HCT116 (cell line): ENCODE measurements at regions not wholly inside any gene's neighbourhood (a gene's known extent, or its start where the extent isn't known, plus 50 kb on each side); places are given as distances from the start of the nearest gene placed in this dataset.

ENCODE experiments used
- ATAC-seq: fragments of 200-7000 bp; cut with Tn5 transposase; 2 replicates; pipeline ENCODE4 v1.9.1; 2020; ENCODE audit warnings: mild to moderate bottlenecking, moderate library complexity
- BruUV-seq: library from RNA; stranded (reverse); fragments of 400-500 nt; replicated peaks from 2 replicates; lab custom pipeline; 2021; lab: Mats Ljungman, UMichigan
- CTCF ChIA-PET: fragments of 300-600 bp; sonication (Branson Sonifier 250); formaldehyde crosslinking; loops from one replicate; lab custom pipeline; 2021; ENCODE audit warnings: antibody characterized with exemption; lab: Charles Lee
- POLR2A ChIA-PET: fragments of 300-600, 350-600 bp; sonication (Branson Sonifier 250); formaldehyde crosslinking; loops from one replicate; lab custom pipeline; 2021; ENCODE audit warnings: antibody characterized with exemption; lab: Charles Lee
- RAD21 ChIA-PET, 2 experiments: fragments of 300-600 bp; sonication (Branson Sonifier 250); formaldehyde crosslinking; loops; one replicate each; lab custom pipeline; 2023; ENCODE audit warnings: low total read pairs in 2 of 2; ENCODE audit not compliant: uncharacterized antibody in 2 of 2, unreplicated experiment in 2 of 2, low non-redundant PET in 1 of 2; lab: Charles Lee
- DNase-seq: peaks from one replicate; pipeline ENCODE4 v3.0.0-alpha.2; 2010; ENCODE audit warnings: low read depth, low spot score
- H2AFZ ChIP-seq: fragments of 200-600 bp; shearing (Covaris generic), sonication (generic); 2 replicates; pipeline ENCODE4 v1.6.1; 2017; ENCODE audit warnings: low read depth, mixed run types, mixed read lengths, antibody characterized with exemption, low read length; ENCODE audit not compliant: poor library complexity, severe bottlenecking
- H3K27ac ChIP-seq: 2 replicates; pipeline ENCODE4 v1.5.1; 2012; ENCODE audit warnings: low read depth, low read length
- H3K27me3 ChIP-seq: fragments of 200-600 bp; sonication (generic); 2 replicates; pipeline ENCODE4 v1.6.1; 2016; ENCODE audit warnings: mixed run types, low read length, mixed read lengths; ENCODE audit not compliant: insufficient read depth
- H3K36me3 ChIP-seq, 2 experiments: fragments of 200-500 bp in 1 of 2; fragments of 200-600 bp in 1 of 2; sonication (Bioruptor generic) in 1 of 2; sonication (generic) in 1 of 2; 2 replicates each; pipeline versions ENCODE4 v1.5.1 to v1.6.1; 2014 to 2016; ENCODE audit warnings: low read length in 2 of 2, inconsistent platforms in 1 of 2, mixed read lengths in 1 of 2, mixed run types in 1 of 2; ENCODE audit not compliant: insufficient read depth in 2 of 2, control insufficient read depth in 1 of 2
- H3K4me1 ChIP-seq, 2 experiments: fragments of 200-600 bp in 1 of 2; sonication (generic) in 1 of 2; 2 replicates each; pipeline versions ENCODE4 v1.5.1 to v1.6.1; 2012 to 2017; ENCODE audit warnings: low read length in 2 of 2, inconsistent platforms in 1 of 2, mild to moderate bottlenecking in 1 of 2, mixed read lengths in 1 of 2, mixed run types in 1 of 2, moderate library complexity in 1 of 2; ENCODE audit not compliant: insufficient read depth in 2 of 2, control insufficient read depth in 1 of 2
- H3K4me2 ChIP-seq: fragments of 200-600 bp; sonication (generic); 2 replicates; pipeline ENCODE4 v1.6.1; 2017; ENCODE audit warnings: mixed run types, low read length, mixed read lengths
- H3K4me3 ChIP-seq, 2 experiments: fragments of 200-600 bp in 1 of 2; sonication (generic) in 1 of 2; replicated peaks in 1 of 2; 2 replicates each; pipeline ENCODE4 v1.5.1; 2011 to 2016; ENCODE audit warnings: low read length in 2 of 2, control low read depth in 1 of 2, low read depth in 1 of 2, mild to moderate bottlenecking in 1 of 2, mixed read lengths in 1 of 2, mixed run types in 1 of 2
- H3K79me2 ChIP-seq: fragments of 200-600 bp; sonication (generic); 2 replicates; pipeline ENCODE4 v1.6.1; 2017; ENCODE audit warnings: mild to moderate bottlenecking, mixed run types, low read length, moderate library complexity, mixed read lengths; ENCODE audit not compliant: insufficient read depth
- H3K9ac ChIP-seq: fragments of 200-600 bp; sonication (generic); 2 replicates; pipeline ENCODE4 v1.6.1; 2016; ENCODE audit warnings: low read length, mixed read lengths
- H3K9me2 ChIP-seq: fragments of 200-600 bp; sonication (generic), shearing (Covaris generic); 2 replicates; pipeline ENCODE4 v1.6.1; 2017; ENCODE audit warnings: mixed run types, mild to moderate bottlenecking, moderate library complexity; ENCODE audit not compliant: insufficient read depth
- H3K9me3 ChIP-seq, 2 experiments: fragments of 200-500 bp in 1 of 2; fragments of 200-600 bp in 1 of 2; sonication (Bioruptor generic) in 1 of 2; sonication (generic) in 1 of 2; 2 replicates each; pipeline ENCODE4 v1.6.1; 2014 to 2017; ENCODE audit warnings: low read length in 2 of 2, mixed read lengths in 2 of 2, inconsistent platforms in 1 of 2, low read depth in 1 of 2, mild to moderate bottlenecking in 1 of 2, mixed run types in 1 of 2, moderate library complexity in 1 of 2; ENCODE audit not compliant: control insufficient read depth in 1 of 2, insufficient read depth in 1 of 2
- H4K20me1 ChIP-seq: fragments of 200-600 bp; sonication (generic), shearing (Covaris generic); 2 replicates; pipeline ENCODE4 v1.6.1; 2017; ENCODE audit warnings: mixed run types, mild to moderate bottlenecking, moderate library complexity; ENCODE audit not compliant: insufficient read depth
- ATF3 ChIP-seq: IDR thresholded peaks from 2 replicates; pipeline ENCODE4 v1.6.1; 2012
- CTCF ChIP-seq, 3 experiments: fragments of 200-600 bp in 1 of 3; sonication (generic) in 1 of 3; IDR thresholded peaks in 2 of 3; conservative IDR thresholded peaks in 1 of 3; 2 replicates each; pipeline ENCODE4 v1.5.1; 2012 to 2017; ENCODE audit warnings: low read depth in 2 of 3, low read length in 2 of 3, antibody characterized with exemption in 1 of 3, borderline replicate concordance in 1 of 3, control low read depth in 1 of 3, mild to moderate bottlenecking in 1 of 3, mixed read lengths in 1 of 3, mixed run types in 1 of 3, moderate library complexity in 1 of 3; ENCODE audit not compliant: insufficient read depth in 1 of 3
- RAD21 ChIP-seq: IDR thresholded peaks from 2 replicates; pipeline ENCODE4 v1.6.1; 2012; ENCODE audit warnings: low read depth, mild to moderate bottlenecking
- REST ChIP-seq: IDR thresholded peaks from 2 replicates; pipeline ENCODE4 v1.6.1; 2012; ENCODE audit warnings: low read depth
- SP1 ChIP-seq: IDR thresholded peaks from 2 replicates; pipeline ENCODE4 v1.6.1; 2012; ENCODE audit warnings: low read depth
- YY1 ChIP-seq: IDR thresholded peaks from 2 replicates; pipeline ENCODE4 v1.6.1; 2011; ENCODE audit warnings: low read length, low read depth, moderate library complexity, mild to moderate bottlenecking; ENCODE audit not compliant: insufficient replicate concordance; ENCODE audit errors: extremely low read depth
- ZFX ChIP-seq: fragments of 450-650 bp; IDR thresholded peaks from 2 replicates; pipeline ENCODE4 v1.6.1; 2017
- intact Hi-C: fragments of 100-400 bp; cut with micrococcal nuclease; formaldehyde crosslinking; loops from 2 replicates; pipeline ENCODE4 v1.10.0; 2022

- CTCF ChIA-PET: no interaction called here
- Histone ChIP-seq H3K9me3 (no peaks in the 10 kb centered on the region), H3K79me2 (no peaks in the 10 kb centered on the region), H3K9me2 (no peaks in the 10 kb centered on the region), H2AFZ (no peak overlapping the region), H3K36me3 (no peaks in the 10 kb centered on the region), H3K9ac (no peak overlapping the region), H3K4me1 (no peaks in the 10 kb centered on the region), H3K27ac (no peak overlapping the region), H4K20me1 (no peaks in the 10 kb centered on the region), H3K4me3 (no peak overlapping the region), H3K27me3 (peaks cover 8% of the 10 kb centered on the region), H3K4me2 (no peak overlapping the region)
- no peak for TF ChIP-seq ATF3
- no peak for TF ChIP-seq REST
- no peak for TF ChIP-seq SP1
- TF ChIP-seq ZFX: no peak
- TF ChIP-seq CTCF (IDR thresholded peaks at IDR 0.05 in 2 of 3, conservative IDR thresholded peaks at IDR 0.05 in 1 of 3; ENCODE audit: borderline replicate concordance in 1 of 3, insufficient read depth in 1 of 3, low read depth in 2 of 3, low read length in 2 of 3): no peak
- TF ChIP-seq YY1: no peak
- TF ChIP-seq RAD21: no peak
- intact Hi-C loops: loop anchor here (10.0 kb wide), 1 partner anchor 369 kb away; no protein-coding TSS in a partner anchor
- BruUV-seq: no TSS peak
- RAD21 ChIA-PET: no interaction called here
- DNase-seq (no peak), ATAC-seq (no peak)
- POLR2A ChIA-PET: no interaction called here
Measured at GRCh38 chr15:81555346-81555745, 181.3 kb upstream of the TMC3 start.
